ENCODE measurements at regions not wholly inside any gene's neighbourhood (a gene's known extent, or its start where the extent isn't known, plus 50 kb on each side); places are given as distances from the start of the nearest gene placed in this dataset.
"Not testable (repeated sequence)": the region's sequence is repeated elsewhere in the genome, so short reads cannot be mapped to it uniquely, and the experiment has no call there.

DNA sequence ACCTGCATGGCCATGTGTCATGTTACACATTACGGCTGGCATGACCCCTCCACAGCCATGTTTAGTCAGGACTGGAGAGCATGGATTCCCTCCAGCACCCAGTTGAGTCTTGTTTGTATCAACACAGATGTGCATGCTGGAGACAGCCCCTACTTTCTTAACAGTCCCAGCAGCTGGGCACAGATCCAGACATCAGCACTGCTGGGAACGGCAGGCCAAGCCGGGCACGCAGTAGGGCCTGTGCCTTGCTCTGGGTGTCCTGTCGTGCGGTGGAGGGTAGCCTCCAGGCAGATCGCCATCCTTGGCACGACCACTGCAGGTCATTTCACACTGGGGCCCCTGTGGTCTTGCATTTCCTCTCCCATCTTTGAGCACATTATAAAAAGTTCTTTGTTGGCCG, 381.4 kb downstream of the SMOC2 start:
- intact Hi-C loops (cut with micrococcal nuclease), result no loop called here
- Mint-ChIP-seq H3K9me3 (no peaks in the 10 kb centered on the region), H3K36me3 (ENCODE audit: low read depth) (no peaks in the 10 kb centered on the region), H3K27me3 (no peaks in the 10 kb centered on the region), H3K4me1 (no peaks in the 10 kb centered on the region), H3K27ac (no peak overlapping the region), H3K4me3 (no peak overlapping the region)
- no peak for DNase-seq

DNA sequence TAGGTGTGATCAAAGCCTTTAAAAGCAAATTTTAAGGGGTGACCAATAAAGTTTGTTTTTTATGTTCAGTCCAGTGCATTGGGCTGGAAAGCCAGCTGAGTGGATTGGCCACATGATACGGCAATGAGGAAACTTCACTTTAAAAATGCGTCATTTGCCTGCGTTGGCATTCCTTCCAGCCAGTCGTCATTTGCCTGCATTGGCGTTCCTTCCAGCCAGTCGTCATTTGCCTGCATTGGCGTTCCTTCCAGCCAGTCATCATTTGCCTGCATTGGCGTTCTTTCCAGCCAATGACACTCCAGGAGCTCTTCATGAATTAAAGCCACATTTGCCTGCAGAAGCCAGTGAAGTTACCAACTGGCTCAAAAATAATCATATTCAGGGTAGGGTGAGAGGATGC, 378.6 kb downstream of the SMOC2 start:
- no peak for DNase-seq
- Mint-ChIP-seq H3K4me1 (no peaks in the 10 kb centered on the region), H3K4me3 (no peak overlapping the region), H3K36me3 (ENCODE audit: low read depth) (no peaks in the 10 kb centered on the region), H3K27me3 (no peaks in the 10 kb centered on the region), H3K27ac (no peak overlapping the region), H3K9me3 (no peaks in the 10 kb centered on the region)
- intact Hi-C loops (cut with micrococcal nuclease), result no loop called here

DNA sequence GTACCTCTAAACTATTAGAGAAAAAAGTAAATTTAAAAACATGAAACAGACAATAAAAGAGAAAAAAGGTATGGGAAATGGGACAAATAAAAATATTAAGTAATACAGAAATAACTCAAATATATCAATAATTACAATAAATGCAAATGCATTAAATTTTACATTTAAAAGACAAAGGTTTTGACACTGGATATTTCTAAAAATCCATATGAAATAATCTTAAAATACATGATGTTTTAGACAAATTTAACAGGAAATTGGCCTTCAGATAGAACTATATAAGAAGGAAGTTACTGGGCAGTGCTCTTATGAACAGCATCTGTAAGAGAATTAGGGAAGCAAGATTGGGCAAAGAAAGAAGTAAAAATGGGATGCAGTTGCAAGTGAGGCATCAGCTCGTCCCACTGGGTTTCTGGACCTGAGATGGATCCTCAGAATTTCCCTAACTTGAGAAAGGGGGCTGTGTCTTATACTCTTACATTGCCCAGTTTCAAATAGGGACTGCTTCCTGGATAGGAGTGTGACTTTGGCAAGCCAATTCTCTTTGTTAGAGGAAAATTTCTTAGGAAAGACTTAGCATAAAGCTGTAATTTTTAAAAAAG, 376.7 kb downstream of the SMOC2 start:
- intact Hi-C loops (cut with micrococcal nuclease), result no loop called here
- Mint-ChIP-seq H3K27ac (no peak overlapping the region), H3K4me1 (no peaks in the 10 kb centered on the region), H3K9me3 (no peaks in the 10 kb centered on the region), H3K4me3 (no peak overlapping the region), H3K27me3 (no peaks in the 10 kb centered on the region), H3K36me3 (ENCODE audit: low read depth) (no peaks in the 10 kb centered on the region)
- no peak for DNase-seq

DNA sequence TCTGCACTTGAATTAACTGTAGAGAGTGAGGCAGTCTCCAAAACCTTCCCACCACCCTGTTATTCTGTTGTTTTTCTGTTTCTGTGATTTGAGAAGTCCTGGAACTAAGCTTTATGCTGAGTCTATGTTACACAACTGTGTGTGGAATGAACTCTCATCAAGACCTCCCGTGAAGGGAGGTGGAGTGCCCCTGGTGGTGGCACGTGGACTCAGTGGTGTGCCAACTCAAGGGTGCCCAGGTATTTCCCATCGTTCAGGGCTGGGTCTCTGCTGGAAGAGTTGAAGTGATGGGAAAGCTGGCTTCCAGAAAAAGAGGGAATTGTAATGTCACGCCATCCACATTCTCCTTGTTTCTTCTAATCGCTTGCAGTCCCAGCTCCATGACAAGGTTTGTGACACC, 374.2 kb downstream of the SMOC2 start:
- intact Hi-C loops (cut with micrococcal nuclease), result no loop called here
- Mint-ChIP-seq H3K4me3 (no peak overlapping the region), H3K27ac (no peak overlapping the region), H3K27me3 (no peaks in the 10 kb centered on the region), H3K4me1 (no peaks in the 10 kb centered on the region), H3K9me3 (no peaks in the 10 kb centered on the region), H3K36me3 (ENCODE audit: low read depth) (no peaks in the 10 kb centered on the region)
- DNase-seq, result no peak

DNA sequence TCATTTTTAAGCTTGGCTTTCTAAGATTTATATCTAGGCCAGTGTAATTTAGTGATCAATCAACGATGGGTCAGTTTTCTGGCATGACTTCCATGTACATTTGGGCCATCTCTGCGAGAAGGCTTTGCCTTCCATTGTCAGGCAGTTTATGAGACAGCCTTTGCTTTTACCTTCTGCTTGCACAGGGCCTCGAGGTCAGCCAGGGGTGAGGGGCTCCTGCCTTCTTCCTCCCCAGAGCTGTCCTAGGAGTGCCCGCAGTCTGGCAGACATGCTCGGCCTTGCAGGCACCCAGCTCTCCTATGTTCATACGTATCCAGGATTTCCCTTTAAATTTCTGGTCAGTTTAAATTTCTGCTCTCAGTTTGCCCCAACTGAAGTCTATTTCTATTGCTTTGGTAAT, 367.2 kb downstream of the SMOC2 start:
- H3K4me1 Mint-ChIP-seq, result no peaks in the 10 kb centered on the region
- no peak for DNase-seq
- intact Hi-C loops (cut with micrococcal nuclease), result no loop called here
- no peaks in the 10 kb centered on the region for H3K9me3 Mint-ChIP-seq
- no peak overlapping the region for H3K4me3 Mint-ChIP-seq
- no peaks in the 10 kb centered on the region for H3K36me3 Mint-ChIP-seq (ENCODE audit: low read depth)
- H3K27ac Mint-ChIP-seq, result no peak overlapping the region
- no peaks in the 10 kb centered on the region for H3K27me3 Mint-ChIP-seq

DNA sequence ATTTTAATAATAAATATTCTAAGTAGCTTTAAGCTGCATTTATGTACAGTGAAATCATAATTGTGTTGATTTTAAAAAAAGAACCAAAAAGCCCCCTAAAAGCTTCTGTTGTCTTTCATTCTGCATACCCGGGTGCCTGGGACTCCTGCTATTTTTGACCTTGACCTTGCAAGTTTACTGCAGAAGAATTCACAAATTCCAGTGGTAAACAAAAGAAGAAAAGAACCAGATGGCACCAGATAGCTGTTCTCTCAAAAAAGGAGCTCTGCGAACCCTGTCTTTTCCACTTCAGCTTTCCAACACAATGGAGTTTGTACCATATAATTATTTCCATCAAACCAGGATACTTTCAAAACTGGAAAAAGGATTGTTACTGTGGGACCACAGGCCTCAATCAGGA, 363.3 kb downstream of the SMOC2 start:
- intact Hi-C loops (cut with micrococcal nuclease), result no loop called here
- DNase-seq, result no peak
- H3K27ac Mint-ChIP-seq, result no peak overlapping the region
- no peak overlapping the region for H3K4me3 Mint-ChIP-seq
- H3K36me3 Mint-ChIP-seq (ENCODE audit: low read depth), result no peaks in the 10 kb centered on the region
- H3K9me3 Mint-ChIP-seq, result no peaks in the 10 kb centered on the region
- no peaks in the 10 kb centered on the region for H3K27me3 Mint-ChIP-seq
- no peaks in the 10 kb centered on the region for H3K4me1 Mint-ChIP-seq

DNA sequence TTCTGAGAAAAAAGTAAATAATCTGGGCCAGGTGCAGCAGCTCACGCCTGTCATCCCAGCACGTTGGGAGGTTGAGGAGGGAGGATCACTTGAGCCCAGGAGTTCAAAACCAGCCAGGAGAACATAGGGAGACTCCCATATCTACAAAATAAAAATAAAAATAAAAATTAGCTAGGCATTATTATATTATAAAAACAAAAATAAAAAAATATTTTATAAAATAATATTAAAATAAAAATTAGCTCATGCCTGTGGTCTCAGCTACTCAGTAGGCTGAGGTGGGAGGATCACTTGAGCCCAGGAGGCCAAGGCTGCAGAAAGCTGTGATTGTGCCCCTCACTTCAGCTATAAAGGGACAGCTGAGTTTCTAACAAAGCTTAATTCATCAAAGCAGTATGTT, 362.9 kb downstream of the SMOC2 start:
- Mint-ChIP-seq H3K9me3 (no peaks in the 10 kb centered on the region), H3K27ac (no peak overlapping the region), H3K4me3 (no peak overlapping the region), H3K4me1 (no peaks in the 10 kb centered on the region), H3K36me3 (ENCODE audit: low read depth) (no peaks in the 10 kb centered on the region), H3K27me3 (no peaks in the 10 kb centered on the region)
- intact Hi-C loops (cut with micrococcal nuclease), result no loop called here
- DNase-seq, result no peak

DNA sequence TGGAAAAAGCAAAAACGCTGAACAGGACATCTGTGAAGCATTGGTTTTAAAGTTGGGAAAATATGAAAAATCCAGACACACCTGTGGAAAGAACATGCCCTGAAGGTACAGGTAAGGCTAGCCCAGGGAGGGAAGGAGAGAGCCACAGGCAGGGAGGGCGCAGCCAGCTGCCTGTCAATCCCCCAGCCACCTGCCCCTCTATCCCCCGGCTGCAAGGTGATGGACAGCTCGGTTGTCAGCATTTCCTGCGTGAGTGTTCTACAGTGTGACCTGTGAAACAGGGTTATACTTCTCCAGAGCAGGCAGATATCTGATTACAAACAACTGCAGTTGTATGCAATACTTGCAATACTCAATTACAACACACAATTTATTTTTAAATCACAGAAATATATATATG, 358.1 kb downstream of the SMOC2 start:
- H3K27me3 Mint-ChIP-seq, result no peaks in the 10 kb centered on the region
- H3K36me3 Mint-ChIP-seq (ENCODE audit: low read depth), result no peaks in the 10 kb centered on the region
- H3K4me1 Mint-ChIP-seq, result no peaks in the 10 kb centered on the region
- no peak overlapping the region for H3K4me3 Mint-ChIP-seq
- no peak overlapping the region for H3K27ac Mint-ChIP-seq
- DNase-seq, result no peak
- no peaks in the 10 kb centered on the region for H3K9me3 Mint-ChIP-seq
- intact Hi-C loops (cut with micrococcal nuclease), result no loop called here

DNA sequence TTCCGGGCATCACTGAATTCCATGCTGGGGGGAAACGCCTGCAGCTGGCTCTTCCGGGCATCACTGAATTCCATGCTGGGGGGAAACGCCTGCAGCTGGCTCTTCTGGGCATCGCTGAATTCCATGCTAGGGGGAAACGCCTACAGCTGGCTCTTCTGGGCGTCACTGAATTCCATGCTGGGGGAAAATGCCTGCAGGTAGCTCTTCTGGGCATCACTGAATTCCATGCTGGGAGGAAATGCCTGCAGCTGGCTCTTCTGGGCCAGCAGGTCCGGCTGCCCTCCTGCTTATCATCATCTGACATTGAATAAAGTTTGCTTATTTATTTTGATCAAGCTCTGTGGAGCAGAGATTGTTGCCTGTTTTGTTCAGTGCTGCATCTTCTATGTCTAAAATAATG, 355.1 kb downstream of the SMOC2 start:
- intact Hi-C loops (cut with micrococcal nuclease), result no loop called here
- DNase-seq, result no peak
- H3K4me1 Mint-ChIP-seq, result no peaks in the 10 kb centered on the region
- H3K9me3 Mint-ChIP-seq, result no peaks in the 10 kb centered on the region
- H3K27ac Mint-ChIP-seq, result no peak overlapping the region
- H3K27me3 Mint-ChIP-seq, result no peaks in the 10 kb centered on the region
- H3K36me3 Mint-ChIP-seq (ENCODE audit: low read depth), result no peaks in the 10 kb centered on the region
- no peak overlapping the region for H3K4me3 Mint-ChIP-seq

DNA sequence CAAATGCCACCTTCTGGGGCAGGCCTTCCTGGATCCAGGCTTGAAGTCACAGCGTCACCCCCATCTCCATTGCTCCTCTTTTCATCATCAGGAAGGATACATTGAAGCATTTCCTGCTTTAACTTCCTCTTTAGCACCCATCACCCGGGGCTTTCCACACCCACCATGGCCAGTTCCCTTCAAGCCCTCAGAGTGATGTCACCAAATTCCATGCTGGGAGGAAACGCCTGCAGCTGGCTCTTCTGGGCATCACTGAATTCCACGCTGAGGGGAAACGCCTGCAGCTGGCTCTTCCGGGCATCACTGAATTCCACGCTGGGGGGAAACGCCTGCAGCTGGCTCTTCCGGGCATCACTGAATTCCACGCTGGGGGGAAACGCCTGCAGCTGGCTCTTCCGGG, 354.6 kb downstream of the SMOC2 start:
- H3K9me3 Mint-ChIP-seq; DNase-seq; intact Hi-C loops (cut with micrococcal nuclease); H3K4me1 Mint-ChIP-seq; H3K36me3 Mint-ChIP-seq (ENCODE audit: low read depth); H3K27ac Mint-ChIP-seq; H3K27me3 Mint-ChIP-seq; H3K4me3 Mint-ChIP-seq: not testable (repeated sequence)

DNA sequence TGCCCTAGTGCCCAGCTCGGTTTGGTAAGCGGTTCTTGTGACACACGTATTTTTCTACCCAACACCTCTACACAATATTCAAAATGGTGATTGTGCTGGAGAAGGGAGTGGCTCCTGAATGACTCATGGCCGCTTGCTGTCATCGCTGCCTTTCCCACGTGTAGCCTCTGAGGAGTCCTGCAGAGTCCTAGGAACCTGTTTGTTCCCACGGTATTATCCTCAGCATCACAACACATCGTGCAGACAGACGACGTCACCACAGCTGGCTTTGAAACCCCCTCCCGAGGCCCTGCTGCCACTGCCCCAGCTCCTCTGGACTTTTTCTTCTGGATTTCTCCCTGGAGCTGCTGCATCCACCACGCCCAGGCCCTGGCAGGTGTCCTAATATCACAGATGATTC, 353.5 kb downstream of the SMOC2 start:
- no peaks in the 10 kb centered on the region for H3K4me1 Mint-ChIP-seq
- intact Hi-C loops (cut with micrococcal nuclease), result no loop called here
- H3K36me3 Mint-ChIP-seq (ENCODE audit: low read depth), result no peaks in the 10 kb centered on the region
- no peak for DNase-seq
- no peaks in the 10 kb centered on the region for H3K27me3 Mint-ChIP-seq
- no peak overlapping the region for H3K27ac Mint-ChIP-seq
- H3K4me3 Mint-ChIP-seq, result no peak overlapping the region
- H3K9me3 Mint-ChIP-seq, result no peaks in the 10 kb centered on the region

DNA sequence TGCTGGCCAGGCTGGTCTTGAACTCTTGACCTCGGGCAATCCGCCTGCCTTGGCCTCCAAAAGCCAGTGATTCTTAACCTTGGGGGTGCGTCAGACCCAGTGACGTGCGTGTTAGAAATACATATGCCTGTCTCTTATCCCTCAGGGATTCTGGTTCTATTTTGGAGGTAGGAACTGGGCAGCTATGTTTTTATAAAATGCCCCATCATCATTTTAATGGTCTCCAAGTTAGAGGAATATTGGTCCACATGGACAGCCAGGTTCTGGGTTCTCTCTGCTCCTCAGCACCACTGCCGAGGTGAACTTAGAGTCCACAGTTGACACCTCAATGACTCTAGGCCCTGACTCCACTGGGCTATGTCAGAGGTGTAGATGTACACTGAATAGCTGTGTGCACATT, 352.7 kb downstream of the SMOC2 start:
- DNase-seq, result no peak
- intact Hi-C loops (cut with micrococcal nuclease), result no loop called here
- Mint-ChIP-seq H3K4me1 (no peaks in the 10 kb centered on the region), H3K4me3 (no peak overlapping the region), H3K27me3 (no peaks in the 10 kb centered on the region), H3K36me3 (ENCODE audit: low read depth) (no peaks in the 10 kb centered on the region), H3K9me3 (no peaks in the 10 kb centered on the region), H3K27ac (no peak overlapping the region)

DNA sequence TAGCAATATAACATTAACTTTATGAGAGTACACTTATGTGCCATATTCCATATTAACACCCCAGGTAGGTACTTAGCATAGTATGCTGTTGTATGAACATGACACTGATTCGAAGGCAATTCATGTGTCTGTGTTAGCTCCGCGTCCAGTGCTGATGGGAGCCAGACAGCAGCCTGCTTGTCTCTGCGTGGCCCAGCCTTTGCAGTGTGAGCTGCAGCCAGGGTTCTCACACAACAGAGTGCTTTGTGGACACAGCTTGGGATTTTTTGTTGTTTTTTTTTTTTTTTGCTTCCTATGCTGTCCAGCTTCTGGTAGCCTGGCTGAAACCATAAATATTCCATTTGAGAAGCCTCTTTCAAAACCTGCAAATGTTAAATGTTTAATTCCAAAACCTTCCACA, 350.9 kb downstream of the SMOC2 start:
- no peak overlapping the region for H3K4me3 Mint-ChIP-seq
- intact Hi-C loops (cut with micrococcal nuclease), result no loop called here
- H3K4me1 Mint-ChIP-seq, result no peaks in the 10 kb centered on the region
- H3K27ac Mint-ChIP-seq, result no peak overlapping the region
- no peaks in the 10 kb centered on the region for H3K36me3 Mint-ChIP-seq (ENCODE audit: low read depth)
- no peak for DNase-seq
- H3K9me3 Mint-ChIP-seq, result no peaks in the 10 kb centered on the region
- no peaks in the 10 kb centered on the region for H3K27me3 Mint-ChIP-seq

DNA sequence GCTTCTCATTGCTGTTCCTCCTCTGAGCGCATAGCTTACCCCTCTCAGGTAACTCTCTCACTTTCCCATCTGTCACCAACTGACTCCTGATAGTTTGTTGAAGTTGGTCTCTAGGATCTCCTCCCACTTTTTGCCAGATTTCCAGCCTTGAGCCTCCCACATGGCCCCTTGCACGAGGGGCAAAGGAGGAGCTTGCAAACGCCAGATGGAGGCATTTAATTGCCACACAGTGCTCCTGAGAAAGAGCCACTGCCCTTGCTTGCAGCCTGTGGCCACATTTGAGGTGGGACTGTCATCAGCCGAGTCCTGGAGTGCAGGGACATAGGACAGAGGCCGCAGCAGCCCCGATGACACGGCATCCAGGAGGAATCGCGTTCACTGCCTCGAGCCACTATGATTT, 348.7 kb downstream of the SMOC2 start:
- Mint-ChIP-seq H3K4me1 (no peaks in the 10 kb centered on the region), H3K27me3 (no peaks in the 10 kb centered on the region), H3K27ac (no peak overlapping the region), H3K4me3 (no peak overlapping the region), H3K9me3 (no peaks in the 10 kb centered on the region), H3K36me3 (ENCODE audit: low read depth) (no peaks in the 10 kb centered on the region)
- intact Hi-C loops (cut with micrococcal nuclease), result no loop called here
- DNase-seq, result no peak

DNA sequence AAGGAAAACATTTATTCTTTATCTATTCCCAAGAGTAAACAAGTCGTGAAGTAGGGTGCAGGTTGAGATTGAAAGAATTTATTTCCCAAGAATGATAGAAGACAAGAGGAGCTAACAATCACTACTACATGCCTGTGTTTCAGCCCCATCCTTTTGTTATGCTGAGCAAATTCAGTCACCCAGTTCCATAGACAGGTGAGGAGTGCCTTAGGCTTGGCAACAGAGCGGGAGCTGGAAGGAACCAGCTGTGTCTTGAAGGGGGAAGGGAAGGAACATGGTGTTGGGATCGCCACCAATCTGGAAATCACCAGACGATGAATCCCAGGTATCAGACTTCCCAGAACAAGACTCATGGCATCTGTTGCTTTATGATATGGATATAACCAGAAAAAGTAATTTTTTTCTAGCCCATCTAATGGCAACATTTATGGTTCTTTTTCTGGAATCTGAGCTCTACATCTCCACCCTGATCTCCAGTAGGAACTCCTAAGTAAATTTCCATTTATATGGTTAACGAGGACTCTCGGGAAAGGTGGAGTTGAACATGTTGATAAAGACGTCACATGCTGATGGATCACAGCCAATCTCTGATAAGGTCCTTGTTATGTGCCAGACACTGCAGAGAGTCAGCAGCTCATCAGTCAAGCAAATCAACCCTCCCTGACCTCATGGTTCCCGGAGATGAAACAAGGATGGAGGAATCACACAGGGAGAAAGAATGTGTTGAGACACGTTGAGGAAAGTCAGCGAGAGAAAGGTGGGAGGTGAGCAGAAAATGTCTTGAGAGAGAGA, 344.9 kb downstream of the SMOC2 start:
- Mint-ChIP-seq H3K4me1 (no peaks in the 10 kb centered on the region), H3K27me3 (no peaks in the 10 kb centered on the region), H3K4me3 (no peak overlapping the region), H3K9me3 (no peaks in the 10 kb centered on the region), H3K27ac (no peak overlapping the region), H3K36me3 (ENCODE audit: low read depth) (no peaks in the 10 kb centered on the region)
- no peak for DNase-seq
- intact Hi-C loops (cut with micrococcal nuclease), result no loop called here
